HG03575 (cell line): ENCODE measurements at regions not wholly inside any gene's neighbourhood (a gene's known extent, or its start where the extent isn't known, plus 50 kb on each side); places are given as distances from the start of the nearest gene placed in this dataset.
A peak's percentile ranks its signal among the peaks of the same experiment; 100 is the strongest.
"Not testable (repeated sequence)": the region's sequence is repeated elsewhere in the genome, so short reads cannot be mapped to it uniquely, and the experiment has no call there.

Experiments
- ATAC-seq: cut with Tn5 transposase; IDR thresholded peaks from one replicate; pipeline ENCODE4 v1.9.1; 2021; ENCODE audit not compliant: unreplicated experiment, insufficient number of reproducible peaks, low FRiP score; ENCODE audit errors: extremely low read depth

- no peak for ATAC-seq
Measured at GRCh38 chr5:82642313-82642712, 364.2 kb upstream of the RPS23 start.

- peak; percentile 47 for ATAC-seq
Measured at GRCh38 chr5:82641331-82642003, 363.3 kb upstream of the RPS23 start.

DNA sequence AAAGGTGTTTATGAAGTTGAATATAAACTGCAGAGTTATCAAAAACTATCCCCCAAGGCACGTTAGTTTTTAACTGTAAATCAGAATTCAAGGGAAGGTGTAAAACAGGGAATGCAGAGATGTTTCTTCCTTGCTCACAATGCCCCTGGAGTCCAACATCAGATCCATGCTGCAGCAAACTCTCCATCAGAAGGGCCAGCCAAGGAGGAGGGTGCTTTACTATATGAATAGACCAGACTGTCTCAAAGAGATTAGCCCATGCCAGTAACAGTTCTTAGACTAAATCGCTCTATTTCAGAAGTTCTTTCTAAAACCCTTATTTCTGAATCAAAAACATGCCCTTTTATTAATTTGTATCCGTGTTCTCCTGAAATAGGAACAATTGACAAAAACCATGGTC, 362.8 kb upstream of the RPS23 start:
- ATAC-seq: no peak

DNA sequence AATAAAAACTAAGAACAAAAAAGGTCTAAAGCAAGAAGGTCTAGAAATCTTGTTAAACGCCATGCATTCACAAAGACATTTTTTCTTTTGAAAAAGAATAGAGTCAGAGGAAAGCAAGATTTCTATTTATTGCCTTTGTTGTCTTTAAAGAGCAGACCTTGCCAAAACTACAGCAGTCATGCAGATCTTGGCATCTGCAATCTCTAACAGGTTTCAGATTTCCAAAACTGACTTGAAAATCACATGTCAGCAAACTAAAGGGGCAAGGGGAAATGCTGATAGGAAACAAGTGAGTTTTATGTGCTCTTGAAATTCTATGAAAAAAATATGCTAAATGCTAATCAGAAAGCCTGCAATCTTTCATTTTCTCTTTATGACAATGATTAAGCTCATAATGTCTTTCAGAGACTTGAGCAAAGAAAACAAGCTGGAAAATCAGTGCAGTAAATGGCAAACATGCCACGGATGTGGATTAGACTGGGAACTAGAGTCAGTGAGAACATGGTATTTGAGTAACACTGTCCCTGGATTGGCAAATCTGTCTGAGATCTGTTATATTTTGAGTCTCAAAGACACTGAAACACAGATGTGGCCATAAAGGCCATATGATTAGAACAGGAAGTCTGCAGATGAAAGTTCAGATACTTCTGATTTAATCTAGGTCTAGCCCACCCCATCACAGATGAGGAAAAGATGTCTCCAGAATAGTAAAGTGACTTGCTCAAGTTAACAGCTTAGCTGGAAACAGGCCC, 361.4 kb upstream of the RPS23 start:
- no peak for ATAC-seq

DNA sequence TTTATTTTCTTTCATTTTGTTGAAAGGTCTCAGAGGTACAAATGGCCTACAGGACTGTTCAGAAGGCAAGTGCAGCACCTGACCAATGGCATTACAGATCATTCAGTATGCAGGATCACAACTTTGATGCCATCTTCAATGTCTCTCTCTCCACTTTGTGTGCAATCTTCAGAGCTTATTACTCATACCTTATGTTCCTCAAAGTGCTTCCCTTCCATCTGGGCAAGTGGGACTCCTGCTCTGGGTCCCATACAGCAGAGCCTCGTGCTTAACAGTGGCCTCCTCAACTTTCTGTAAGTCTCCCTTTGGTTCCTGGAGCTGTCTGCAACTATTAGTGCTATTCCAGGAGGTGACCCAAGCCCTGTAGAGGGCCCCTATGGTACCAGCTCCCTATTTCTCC, 358.4 kb upstream of the RPS23 start:
- no peak for ATAC-seq

- no peak for ATAC-seq
Measured at GRCh38 chr5:82635561-82636288, 357.6 kb upstream of the RPS23 start.

DNA sequence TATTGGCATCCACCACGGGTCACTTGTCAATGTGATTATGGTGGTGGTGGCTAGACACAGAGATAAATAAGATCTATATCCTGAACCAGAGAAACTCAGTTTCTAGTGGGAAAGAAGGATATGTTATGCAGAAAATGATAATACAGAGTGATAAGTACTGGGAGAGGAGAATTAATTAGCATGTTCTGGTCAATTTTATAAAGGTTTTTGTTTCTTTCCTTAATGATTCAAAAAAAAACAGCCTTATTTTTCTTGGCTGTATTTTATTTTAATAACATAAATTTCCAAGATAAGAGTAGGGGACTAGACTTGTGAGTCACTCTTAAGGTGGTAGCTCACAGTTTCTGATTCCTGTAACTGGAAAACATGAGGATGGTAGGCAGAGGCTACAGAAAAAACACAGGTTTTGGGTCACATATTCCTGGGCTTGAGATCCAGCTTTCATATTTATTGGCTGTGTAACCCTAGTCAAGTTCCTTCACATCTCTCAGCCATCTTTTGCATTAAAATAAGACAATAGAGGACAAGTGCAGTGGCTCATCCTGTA, 350.3 kb upstream of the RPS23 start:
- no peak for ATAC-seq

DNA sequence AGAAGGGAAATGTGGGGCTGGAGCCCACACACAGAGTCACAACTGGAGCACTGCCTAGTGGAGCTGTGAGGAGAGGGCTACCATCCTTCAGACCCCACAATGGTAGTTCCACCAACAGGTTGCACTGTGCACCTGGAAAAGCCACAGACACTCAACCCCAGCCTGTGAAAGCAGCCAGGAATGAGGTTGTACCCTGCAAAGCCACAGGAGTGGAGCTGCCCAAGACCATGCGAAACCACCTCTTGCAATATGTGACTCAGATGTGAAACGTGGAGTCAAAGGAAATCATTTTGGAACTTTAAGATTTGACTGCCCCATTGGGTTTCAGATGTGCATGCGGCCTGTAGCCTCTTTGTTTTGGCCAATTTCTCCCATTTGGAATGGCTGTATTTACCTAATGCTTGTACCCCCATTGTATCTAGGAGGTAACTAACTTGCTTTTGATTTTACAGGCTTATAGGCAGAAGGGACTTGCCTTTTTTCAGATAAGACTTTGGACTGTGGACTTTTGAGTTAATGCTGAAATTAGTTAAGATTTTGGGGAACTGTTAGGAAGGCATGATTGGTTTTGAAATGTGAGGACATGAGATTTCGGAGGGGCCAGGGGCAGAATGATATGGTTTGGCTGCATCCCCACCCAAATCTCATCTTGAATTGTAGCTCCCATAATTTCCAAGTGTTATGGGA, 348.9 kb upstream of the RPS23 start:
- ATAC-seq: not testable (repeated sequence)

- not testable (repeated sequence) for ATAC-seq
Measured at GRCh38 chr5:82626012-82626411, 347.9 kb upstream of the RPS23 start.

DNA sequence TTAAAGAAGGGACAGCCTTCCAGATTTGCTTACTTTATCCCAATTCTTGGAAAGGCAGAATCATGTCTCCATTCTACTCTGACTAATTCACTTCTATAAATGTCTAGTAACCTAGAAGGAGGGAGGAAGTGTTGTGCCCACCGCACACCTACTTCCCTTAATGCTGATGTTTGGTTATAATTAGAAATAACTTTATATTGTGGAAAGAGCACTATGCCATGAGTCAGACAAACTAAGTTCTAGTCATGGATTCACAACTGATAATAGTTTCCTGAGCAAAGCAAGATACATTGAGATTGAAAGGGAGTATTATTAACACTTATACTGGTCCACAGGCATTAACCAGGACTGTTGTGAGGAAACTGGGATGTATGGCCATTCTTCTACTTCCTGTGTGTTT, 345.9 kb upstream of the RPS23 start:
- ATAC-seq: no peak

DNA sequence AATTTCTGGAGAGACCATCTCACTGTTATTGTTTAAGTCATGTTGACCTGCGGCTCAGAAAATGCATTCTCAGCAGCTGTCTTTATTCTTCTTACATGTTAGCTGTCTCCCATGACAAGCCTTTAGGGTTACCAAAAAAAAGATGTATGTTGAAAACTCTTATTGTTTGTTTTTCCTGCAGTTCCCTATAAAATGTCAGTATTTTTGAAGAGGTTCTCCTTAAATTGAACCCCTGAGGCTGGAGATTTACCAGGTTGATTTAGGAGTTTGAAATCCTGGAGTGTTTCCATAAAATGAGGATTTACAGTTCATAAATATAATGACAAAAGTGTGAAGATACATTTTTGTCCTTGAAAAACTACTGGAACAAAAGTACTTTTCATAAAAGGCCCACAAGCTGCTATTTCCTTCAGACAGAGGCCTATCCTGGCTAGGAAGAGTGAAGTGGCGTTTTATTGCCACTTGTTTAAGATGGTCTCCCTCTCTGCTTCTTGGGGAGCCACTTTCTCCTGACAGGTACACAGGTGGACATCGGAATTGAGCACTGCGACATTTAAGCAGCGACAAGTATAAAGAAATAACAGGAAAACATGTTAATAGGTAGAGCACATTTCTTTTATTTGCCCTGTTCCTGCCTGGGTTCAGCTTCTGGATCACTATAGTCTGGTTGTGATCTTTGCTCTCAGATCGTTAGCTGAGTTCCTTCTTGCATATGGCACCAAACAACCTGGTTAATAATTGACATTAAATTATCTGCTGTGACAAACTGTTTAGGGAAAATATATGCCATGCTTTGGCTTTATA, 344.8 kb upstream of the RPS23 start:
- no peak for ATAC-seq

GRCh38 chr5:82622205-82622604, 344.1 kb upstream of the RPS23 start:
- ATAC-seq: no peak

GRCh38 chr5:82620957-82621600, 342.9 kb upstream of the RPS23 start:
- no peak for ATAC-seq

DNA sequence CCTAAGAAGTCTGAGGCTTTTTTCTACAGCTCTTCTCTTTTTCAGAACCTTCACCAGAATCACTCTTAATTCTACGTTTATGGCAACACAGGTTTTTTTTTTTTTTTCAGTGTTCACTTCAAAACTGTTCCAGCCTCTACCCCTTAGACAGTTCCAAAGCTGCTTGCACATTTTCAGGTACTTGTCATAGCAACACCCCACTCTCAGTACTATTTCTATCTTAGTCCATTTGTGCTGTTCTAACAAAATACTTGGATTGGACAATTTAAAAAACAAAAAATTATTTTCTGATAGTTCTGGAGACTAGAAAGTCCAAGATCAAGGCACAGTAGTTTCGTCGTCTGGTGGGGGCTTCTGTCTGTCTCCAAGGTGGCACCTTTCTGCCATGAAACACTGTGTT, 340.9 kb upstream of the RPS23 start:
- no peak for ATAC-seq

- ATAC-seq: no peak
Measured at GRCh38 chr5:82614706-82615105, 336.6 kb upstream of the RPS23 start.

GRCh38 chr5:82613891-82614290, 335.7 kb upstream of the RPS23 start:
- ATAC-seq: no peak

GRCh38 chr5:82610686-82611085, 332.5 kb upstream of the RPS23 start:
- ATAC-seq: no peak

GRCh38 chr5:82605441-82605973, 327.4 kb upstream of the RPS23 start:
- ATAC-seq: no peak
